AG20443 (cell line): ENCODE measurements at regions not wholly inside any gene's neighbourhood (a gene's known extent, or its start where the extent isn't known, plus 50 kb on each side); places are given as distances from the start of the nearest gene placed in this dataset.

Experiments
- DNase-seq: peaks from one replicate; pipeline ENCODE4 v3.0.0; 2012; ENCODE audit warnings: low spot score, mixed read lengths

DNA sequence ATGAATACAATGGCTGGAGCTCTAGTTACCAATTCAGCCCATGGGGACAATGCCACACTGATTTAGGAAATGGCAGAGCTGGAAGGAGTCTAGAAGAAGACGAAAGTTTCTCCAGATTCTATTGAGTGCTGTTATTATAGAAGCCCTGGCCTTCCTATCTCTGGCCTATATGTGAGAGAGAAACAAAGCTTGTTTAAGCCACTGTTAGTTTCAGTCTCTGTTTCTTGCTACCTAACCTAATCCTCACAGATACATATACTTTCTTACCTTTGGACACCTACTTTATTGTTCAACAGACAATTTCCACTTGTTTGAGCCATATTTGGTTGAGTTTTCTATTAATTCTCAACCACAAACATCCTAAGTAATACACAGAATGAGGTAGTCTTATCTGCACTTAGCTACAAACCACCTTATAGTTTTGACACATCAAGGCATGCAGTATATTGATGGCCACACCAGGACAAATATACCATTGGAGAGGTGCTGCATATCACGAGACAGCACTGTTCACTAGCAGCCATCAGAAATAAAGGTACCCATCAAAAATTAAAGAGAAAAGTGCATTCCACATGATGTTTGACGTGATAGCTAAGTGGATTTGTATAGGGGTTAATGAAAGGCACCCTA lies 190.2 kb downstream of the SMIM20 start:
- DNase-seq: no peak

DNA sequence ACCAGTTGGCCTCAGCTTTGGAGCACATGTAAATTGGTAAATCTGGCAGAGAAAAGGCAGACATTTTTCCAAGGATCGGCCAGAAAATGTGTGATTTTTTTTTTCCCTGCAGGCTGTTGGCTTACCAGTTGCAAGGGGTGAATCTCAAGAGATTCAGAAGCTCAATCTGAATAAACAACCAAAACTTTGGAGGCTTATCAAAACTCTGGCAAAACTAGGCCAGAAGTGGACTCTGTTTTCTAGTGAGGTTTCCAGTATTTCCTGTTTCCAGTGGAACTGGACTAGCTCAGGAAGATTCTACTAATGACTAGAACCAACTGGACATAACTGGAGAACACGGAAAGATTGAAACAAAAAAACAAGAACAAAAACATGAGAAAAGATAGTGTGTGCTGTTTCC lies 191.3 kb downstream of the SMIM20 start:
- DNase-seq: no peak

DNA sequence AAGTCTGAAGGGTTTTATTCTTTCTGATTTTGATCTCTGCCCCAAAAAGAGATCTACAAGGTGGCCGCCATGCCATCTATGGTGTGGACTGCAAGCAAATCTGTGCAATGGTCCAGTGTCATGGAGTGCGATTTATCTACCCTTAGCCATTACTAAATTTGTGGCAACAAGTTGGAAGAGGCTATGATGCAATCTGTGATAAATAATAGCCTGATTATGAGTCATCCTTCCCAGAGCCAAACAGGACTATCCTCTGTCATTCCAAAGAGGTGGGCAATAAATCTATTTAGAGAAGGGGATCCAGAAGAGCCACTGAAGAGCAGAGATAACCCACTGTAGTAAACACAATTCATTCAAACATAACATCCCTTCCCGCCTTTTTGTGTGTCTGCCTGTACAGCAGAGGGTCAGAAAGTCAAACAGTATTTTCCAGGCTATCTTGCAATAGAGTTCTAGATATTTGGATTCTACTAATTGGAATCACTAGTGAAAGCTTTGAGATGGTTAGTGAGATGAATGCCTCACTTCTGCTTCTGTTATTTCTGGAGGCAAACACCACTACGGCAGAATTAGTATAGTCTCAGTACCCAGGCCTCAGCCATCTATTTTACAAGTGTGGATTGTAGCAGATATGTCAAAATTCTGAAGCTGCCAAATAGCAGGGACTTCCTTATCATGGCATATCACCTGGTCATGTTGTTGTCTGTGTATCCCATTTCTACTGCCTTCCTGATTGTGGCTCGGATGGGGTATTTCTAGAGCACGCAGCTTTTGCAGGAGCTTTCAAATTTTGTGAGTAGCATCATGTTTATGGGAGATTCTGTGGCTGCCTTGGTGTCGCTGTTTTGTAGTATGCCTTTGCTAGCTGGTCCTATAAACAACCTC lies 192.0 kb downstream of the SMIM20 start:
- peak; percentile 41 for DNase-seq

DNA sequence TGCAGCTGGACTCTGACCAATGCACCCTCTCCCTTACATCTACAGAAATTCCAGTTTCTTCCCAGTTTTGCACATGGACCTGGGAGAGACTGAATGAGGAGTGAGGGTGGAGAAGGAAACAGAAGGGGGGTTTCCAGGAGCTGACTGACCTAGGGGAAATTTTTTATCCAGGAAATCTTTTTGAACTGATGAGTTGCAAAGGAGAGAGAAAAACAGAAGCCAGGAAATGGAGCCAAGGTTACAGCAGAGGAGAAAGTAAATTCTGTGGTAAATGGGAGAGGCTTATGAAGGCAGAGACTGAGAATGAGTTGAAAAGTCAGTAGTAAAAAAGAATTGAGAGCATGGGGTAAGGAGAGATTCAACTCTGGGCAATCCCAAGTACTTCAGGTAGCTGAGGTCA lies 192.8 kb downstream of the SMIM20 start:
- no peak for DNase-seq

DNA sequence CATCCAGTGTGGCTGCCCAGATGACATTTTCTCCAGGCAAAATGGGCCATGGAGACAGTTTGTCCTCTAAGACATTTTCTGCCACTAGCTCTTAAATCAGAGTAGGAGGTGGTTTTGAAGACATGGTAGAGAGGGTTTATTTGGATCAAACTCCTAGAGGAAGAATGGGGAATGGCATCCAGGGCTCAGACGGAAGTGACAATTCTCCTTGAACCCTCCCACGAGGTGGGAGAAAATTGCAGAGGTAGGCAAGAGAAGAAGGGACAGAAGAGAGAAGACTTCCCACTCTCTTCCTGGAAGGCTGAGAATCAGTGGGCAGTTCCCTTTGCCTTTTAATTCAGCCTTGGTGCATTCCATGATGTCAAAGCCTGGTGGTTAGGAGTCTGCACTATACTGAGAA lies 194.0 kb downstream of the SMIM20 start:
- DNase-seq: no peak

DNA sequence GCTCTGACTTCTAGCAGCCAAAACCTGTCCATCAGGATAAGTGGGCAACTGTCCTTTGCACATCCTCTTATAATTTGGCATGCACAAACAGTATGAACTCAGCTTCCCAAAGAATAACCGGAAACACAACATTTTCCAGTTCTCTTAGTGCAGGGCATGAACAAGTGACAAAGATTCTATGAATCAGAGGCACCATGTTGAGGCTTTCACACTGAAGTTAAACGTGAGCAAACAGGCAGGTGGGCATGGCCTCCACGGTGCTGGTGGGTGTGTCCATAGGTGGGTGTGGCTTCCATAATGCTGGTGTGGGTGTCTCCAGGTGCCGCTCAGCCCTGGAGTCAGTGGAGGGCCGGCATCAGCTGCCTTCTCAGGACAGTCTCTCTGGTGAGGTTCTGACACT lies 196.5 kb downstream of the SMIM20 start:
- no peak for DNase-seq

DNA sequence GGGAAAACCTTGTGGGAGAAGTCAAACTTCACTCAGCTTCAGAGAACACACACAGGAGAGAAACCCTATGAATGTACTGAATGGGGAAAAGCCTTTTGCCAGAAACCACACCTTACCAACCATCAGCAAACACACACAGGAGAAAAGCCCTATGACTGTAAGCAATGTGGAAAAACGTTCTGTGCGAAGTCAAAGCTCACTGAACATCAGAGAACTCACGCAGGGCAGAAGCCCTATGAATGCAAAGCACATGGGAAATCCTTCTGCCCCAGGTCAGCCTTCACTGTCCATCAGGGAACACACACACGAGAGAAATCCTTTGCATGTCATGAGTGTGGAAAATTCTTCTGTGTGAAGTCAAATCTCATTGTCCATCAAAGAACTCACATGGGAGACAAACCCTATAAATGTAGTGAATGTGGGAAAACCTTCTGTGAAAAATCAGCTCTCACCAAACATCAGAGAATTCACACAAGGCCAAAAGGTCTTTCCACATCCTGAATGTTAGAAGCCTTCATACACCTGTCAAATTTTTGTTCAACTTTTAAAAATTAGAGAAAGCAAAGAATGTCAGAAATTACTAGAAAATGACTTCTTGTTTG lies 199.4 kb downstream of the SMIM20 start:
- no peak for DNase-seq

DNA sequence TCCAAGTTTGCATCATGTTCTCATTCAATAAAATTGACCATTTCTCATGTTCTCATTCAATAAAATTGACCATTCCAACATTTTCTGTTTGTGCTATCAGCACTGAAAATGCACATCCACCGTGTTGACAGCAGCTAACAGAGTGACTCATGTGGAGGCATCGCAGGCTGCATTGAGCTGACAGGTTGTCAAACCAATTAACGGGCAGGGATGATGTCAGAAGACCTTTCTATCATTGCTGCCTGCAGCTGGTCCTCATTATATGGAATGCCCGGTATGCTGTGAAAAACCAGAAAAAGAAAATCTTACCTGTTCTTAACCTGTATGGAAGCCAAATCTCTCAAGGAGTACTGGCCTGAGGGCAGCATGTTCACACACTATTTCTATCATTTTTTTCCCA lies 202.0 kb downstream of the SMIM20 start:
- DNase-seq: no peak

DNA sequence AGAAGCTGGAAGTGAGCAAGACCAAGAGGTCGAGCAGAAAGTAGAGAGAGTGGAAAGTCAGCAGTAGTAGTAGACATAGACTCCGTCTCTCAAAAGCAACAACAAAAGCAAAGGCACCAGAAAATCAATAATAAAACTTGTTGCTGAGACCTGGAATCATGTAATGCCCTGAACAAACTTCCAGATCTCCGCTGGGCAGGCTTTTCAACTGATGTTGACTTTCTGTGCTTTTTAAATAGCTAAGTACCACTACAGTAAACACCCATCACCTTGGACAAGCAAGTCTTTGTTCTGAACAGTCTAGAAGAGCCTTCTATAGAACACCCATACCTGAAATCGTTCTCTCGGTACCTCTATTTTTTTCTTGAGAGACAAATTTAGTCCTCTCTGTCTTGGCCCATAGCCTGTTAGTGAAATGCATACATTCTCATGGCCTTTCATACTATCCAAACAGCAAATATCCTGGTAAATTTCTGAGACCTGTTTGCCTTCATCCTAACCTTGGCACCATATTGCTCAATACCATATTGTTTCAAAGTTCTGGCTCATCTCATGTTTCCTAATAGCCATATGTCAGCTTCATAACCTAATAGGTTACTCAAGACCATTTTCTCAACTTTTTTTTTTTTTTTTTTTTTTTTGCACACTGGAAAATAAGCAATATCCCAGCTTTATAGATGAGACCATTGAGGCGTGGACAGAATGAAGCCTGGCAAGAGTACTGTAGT lies 200.6 kb upstream of the RBPJ start:
- DNase-seq: no peak

DNA sequence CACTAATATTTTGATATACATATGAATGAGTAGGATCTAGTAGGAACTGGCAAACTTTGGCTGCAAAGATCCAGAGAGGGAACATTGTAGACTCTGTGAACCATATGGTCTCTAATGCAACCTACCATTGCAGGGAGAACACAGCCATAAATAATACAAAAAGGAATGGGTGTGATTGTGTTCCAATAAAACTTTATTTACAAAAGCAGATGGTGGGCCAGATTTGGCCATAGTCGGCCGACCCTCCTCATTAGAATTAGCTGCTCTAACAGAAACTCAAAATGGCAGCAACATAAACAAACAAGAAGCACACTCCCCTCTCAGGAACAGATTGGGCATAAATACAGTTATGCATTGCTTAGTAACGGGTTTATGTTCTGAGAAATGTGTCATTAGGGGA lies 198.1 kb upstream of the RBPJ start:
- no peak for DNase-seq

DNA sequence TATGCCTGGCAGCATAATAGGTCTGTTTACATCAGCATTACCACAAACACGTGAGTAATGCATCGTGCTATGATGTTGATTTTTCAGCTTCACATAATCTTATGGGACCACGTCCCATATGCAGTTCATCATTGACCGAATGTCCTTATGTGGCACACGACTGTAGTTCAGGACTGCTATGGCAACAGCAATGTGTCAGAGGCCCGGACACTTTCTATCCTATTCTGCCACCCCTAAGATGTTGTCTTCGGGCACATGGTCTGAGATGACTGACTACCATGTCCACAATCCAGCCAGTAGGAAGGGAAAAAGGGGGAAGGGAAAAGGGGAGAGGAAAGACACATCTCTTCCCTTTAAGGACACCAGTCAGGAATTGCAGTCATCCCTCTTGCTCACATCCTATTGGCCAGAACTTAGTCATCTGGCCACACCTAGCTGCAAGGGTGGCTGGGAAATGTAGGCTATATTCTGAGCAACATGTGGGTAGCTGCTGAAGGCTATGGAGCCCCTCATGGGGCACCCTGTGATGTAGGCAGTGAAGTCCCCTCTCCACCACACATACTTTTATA lies 196.0 kb upstream of the RBPJ start:
- peak; percentile 71 for DNase-seq

DNA sequence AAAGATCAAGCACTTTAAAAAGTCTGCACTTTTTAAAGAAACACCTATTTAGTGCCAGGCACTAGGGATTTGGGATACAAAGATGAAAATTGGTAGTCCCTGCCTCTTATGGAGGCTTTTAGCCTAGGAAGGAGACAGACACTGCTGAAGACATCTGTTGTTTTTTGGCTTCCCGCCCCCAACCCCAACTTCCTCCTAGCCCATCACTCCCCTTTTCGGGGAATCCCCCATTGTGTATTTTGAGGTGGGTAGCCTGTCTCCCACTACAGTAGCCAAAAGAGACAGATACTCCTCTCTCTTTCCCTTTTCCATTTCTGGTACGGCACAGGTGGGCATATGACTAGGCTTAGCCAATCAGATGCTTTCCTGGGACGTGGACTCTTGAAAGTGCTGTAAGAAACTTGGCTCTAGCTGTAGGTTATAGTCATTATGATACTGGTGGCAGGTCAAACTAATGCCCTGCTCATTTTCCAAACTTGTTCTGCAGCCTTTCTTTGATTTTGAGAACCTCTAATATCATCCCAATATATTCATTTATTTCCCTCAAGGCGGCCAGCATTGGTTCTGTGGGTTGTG lies 194.6 kb upstream of the RBPJ start:
- DNase-seq: no peak

DNA sequence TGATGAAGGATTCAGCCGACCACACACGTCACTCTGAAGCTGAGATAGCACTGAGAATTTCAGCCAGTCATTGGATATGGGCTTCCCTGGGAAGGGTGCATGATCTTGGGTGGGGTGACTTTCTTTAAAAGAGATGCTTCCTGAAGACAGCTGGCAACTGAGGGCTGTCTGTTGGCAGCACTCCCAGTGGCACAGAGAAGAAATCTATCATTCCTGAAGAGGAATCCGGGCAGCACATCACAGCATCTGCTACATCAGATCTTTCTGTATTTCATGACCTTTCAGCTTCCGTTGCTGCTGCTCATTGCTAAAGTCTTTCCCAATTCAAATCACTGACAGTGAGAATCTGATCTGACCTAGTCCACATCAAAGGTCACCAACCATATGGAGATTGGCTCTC lies 193.8 kb upstream of the RBPJ start:
- no peak for DNase-seq

DNA sequence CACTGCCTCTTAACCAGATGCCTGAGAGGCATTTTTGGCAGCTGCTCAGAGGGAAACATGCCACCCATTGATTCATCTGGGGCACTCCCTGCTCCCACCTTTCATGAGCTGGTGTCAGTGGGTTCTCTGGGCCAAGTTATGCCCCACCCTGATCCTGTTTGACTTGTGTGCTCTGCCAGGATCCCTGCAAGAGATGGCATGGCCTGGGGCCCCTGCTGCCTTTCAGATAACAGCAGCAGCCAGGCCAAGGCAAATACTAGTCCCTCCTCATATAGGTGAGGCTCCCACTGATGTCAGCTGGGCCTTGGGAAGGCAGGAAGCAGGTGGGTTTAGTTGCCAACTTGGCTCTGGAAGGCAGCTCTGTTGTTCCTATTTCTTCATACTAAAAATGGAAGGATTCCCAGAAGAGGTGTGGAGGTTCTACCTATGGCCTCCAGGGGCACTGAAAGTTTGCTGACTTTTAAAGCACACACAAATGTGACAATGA lies 192.9 kb upstream of the RBPJ start:
- DNase-seq: no peak

DNA sequence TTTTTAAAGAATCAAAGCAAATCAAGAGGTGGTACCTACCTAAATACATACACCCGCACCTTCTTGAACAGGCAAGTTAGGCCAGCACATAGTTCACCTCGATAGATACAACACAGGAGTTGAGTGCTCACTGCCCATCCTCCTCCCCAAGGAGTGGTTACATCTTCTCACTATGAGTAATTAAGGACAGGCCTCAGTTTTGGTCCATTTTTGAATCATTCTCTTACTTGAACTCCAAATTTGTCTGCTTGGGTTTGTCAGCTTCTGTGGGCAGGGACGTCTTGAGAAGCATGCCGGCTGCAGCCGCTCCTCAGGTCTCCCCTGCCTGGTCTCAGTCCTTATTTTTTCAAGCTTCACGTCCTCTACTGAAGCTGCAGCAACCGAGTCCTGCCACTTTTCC lies 190.6 kb upstream of the RBPJ start:
- DNase-seq: no peak

DNA sequence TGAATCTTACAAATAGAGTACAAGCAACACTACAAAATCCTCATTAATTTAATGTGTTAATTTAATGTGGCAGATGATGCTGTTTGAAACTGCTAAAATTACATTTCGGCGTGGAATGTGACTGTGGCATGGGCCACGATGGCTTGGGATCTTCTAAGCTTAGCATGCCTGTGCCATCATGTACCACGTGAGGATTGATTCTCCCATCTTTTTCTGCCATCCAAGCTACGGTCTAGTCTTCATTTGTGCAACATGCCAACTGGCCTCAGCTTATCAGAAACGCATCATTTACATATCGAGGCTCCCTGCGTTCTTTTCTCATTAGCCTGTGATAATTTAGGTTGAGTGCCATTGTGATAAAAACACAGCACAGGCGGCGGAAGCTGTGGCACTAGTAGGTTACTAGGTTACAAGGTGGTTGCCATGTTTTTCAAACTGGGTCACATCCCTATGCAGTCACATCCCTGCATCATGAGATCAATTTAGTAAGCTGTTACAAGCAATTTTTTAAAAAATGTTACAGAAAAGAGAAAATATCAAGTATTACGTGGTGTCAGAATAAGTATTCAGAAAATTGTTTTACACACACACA lies 189.9 kb upstream of the RBPJ start:
- no peak for DNase-seq

DNA sequence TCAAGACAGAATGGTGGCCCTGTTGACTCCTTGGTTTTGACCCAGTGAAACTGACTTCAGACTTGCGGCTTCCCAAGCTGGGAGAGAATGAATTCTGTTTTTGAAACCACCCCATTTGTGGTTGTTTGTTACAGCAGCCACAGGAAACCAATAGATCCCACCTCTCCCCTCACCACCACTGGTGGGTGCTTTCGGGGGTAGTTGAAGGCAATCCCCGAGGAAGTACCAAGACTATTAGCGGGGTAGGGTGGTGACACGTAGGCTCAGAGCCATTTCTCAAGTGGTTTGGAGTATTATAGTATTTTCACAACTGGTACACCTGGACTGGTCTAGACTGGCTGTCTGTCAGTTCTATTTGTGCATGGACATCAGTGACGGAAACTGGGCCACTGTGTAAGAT lies 189.1 kb upstream of the RBPJ start:
- DNase-seq: no peak

DNA sequence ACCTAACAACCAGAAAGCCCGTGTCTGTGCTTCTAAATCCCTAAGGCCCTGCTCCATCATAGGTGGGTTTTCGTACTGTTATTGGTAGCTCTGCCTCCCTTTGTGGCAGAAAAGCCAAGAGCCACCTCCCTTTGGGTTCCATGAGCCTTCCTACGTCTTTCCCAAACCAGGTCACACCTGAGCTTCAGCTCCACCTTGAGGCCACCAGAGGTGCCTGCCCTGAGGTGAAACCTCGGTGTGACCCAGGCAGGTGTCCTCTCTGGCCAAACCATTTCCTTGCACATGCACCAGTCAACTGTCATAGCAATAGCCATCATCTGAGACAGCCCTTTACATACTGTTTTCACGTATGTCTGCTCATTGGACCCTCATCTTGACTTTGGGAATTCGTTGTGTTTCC lies 188.0 kb upstream of the RBPJ start:
- no peak for DNase-seq

DNA sequence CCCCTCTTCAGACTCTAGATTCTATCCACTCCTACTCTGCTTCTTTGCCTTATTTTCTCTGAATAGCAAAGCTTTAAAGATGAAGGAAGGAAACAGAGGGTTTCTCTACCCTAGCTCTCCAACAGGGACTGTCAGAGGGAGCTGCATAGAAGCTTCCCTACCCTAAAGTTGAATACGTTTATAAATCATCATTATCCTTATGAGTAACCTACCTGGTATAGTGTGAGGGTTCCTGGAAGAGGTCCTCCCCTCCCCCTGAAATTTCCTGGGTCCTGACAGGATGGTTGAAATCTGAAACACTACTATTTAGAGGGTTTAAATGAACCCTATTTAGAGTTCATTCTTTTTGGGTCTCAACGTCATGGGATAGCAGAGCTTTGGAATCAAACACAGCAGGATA lies 187.0 kb upstream of the RBPJ start:
- no peak for DNase-seq

DNA sequence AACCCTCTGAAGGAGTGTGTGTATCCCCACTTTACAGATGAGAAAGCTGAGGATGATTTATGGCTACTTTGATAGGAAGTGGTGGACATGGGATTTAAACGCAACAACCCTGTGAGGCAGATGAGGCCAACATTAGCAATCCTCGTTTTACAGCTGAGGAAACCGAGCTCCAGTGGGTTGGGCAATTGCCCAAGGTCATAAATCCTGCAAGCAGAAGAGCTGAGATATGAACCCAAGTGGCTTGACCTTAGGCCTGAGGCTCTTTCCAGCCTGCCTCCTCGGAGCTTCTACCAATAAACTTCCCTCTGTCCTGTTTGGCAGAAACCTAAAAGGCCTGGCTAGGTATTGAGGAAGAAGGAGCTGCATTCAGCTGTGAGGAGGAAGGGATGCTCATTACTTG lies 185.5 kb upstream of the RBPJ start:
- DNase-seq: no peak

DNA sequence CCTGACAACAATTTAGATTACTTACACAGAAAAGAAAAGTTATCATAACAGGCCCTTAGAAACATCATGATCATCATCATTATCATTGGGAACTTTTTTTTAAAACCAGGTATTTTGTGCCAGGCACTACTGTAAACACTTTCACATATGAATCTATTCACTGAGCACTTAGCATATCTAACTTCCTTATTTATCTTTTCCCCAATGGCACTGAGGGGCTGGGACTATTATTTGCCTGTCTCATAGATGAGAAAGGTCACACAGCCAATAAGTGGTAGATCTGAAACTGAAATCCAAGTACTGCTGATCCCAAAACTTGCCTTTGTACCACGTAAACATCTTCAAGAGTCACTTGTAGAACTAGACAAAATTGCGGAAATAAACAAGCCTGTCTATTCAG lies 184.2 kb upstream of the RBPJ start:
- no peak for DNase-seq
